ENCODE measurements at regions not wholly inside any gene's neighbourhood (a gene's known extent, or its start where the extent isn't known, plus 50 kb on each side); places are given as distances from the start of the nearest gene placed in this dataset.
"Not testable (repeated sequence)": the region's sequence is repeated elsewhere in the genome, so short reads cannot be mapped to it uniquely, and the experiment has no call there.

- no peak for DNase-seq
Measured at GRCh38 chr14:85333313-85333712, 196.6 kb upstream of the FLRT2 start.

GRCh38 chr14:85333841-85334240 lies 196.1 kb upstream of the FLRT2 start:
- no peak for DNase-seq

- no peak for DNase-seq
Measured at GRCh38 chr14:85334316-85334715, 195.6 kb upstream of the FLRT2 start.

GRCh38 chr14:85336257-85336656 lies 193.7 kb upstream of the FLRT2 start:
- DNase-seq: no peak

- DNase-seq: no peak
Measured at GRCh38 chr14:85336817-85337216, 193.1 kb upstream of the FLRT2 start.

DNA sequence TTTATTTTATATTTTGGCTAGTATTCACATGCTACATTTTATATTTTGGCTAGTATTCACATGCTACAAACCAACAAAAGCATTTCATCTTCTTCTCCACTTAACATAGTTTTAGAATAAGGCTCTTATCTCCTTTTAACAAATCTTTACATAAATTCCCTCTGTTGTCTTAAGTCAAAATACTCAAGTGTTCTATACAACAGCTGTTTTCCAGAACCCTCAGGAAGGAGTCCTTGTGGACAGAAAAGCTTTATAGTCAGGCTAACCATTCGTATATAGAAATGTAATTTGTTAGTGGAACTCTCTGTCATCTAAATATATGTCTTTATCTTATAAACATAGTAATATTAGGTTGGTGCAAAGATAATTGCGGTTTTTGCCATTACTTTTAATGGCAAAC lies 191.0 kb upstream of the FLRT2 start:
- no peak for DNase-seq

DNA sequence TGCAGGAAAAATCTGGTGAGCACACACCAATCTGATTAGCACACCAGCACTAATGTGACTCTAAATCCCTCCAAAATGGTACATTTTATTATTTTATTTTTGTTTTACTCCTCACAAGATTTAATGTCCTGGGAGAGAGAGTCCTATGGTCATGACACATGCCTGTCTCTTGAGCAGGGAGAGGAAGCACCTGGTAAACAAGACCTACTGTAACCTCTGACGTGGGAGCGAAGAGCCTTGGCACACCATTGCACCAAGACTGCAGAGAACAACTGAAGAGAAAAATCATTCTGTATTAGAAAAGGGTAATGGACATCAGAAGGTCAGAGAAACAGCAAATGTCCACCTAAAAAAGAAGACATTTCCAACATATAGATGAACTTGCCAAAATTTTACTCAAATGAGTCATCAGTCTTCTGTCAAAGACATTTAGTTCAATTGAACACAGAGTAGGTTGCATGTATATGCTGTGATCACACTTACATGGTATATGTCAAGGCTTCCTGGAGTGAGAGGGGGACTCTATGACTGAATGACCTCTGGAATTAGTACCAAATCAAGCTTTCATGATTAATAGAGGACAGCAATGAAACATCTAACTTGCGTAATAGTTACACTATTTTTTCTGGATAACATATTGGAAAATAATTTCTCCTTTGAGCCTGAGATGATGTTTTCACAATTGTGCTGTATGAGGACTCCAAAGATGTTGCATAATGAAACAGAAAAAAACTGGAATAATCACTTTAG lies 186.9 kb upstream of the FLRT2 start:
- DNase-seq: no peak

GRCh38 chr14:85344171-85344570 lies 185.8 kb upstream of the FLRT2 start:
- no peak for DNase-seq

- DNase-seq: no peak
Measured at GRCh38 chr14:85344847-85345570, 184.9 kb upstream of the FLRT2 start.

- no peak for DNase-seq
Measured at GRCh38 chr14:85350667-85351066, 179.3 kb upstream of the FLRT2 start.

GRCh38 chr14:85352588-85352987 lies 177.4 kb upstream of the FLRT2 start:
- DNase-seq: not testable (repeated sequence)

DNA sequence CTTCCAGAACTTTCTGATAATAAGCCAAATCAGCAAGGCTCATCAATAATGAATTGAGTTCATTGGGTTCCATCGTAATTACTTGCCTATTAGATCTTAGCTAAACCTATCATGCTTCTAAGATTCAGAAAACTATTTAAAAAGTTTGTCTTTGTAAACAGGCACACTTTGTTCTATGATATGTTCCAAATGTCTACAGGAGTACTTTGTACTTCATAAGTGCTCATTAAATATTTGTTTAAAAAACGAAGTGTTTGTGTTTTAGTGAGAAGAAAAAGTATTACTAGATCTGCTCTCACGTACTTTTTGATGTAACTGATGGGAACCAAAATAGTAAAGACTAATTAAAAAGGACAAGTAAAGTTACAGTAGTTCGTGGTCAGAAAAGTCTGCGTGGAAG lies 172.8 kb upstream of the FLRT2 start:
- DNase-seq: no peak

GRCh38 chr14:85358136-85358785 lies 171.7 kb upstream of the FLRT2 start:
- no peak for DNase-seq

- no peak for DNase-seq
Measured at GRCh38 chr14:85359505-85359904, 170.4 kb upstream of the FLRT2 start.

DNA sequence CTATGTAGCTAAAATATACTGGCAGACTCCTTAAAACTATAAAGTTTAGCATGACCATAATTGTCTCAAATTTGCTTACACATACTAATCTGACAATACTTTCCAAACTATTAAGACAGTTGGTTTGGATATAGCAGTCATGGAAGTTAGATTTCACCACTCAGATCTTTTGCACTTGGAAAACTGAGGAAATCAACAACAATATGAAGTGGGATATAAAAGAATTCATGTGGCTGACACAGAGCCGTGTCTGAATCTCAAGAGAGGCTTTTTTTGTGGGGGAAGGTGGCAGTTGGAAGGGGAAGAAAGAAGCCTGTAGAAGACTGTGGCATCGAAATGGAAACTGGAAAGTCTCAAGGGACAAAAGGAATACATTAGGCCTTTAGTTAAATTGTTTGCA lies 166.6 kb upstream of the FLRT2 start:
- no peak for DNase-seq

GRCh38 chr14:85366226-85366625 lies 163.7 kb upstream of the FLRT2 start:
- no peak for DNase-seq

DNA sequence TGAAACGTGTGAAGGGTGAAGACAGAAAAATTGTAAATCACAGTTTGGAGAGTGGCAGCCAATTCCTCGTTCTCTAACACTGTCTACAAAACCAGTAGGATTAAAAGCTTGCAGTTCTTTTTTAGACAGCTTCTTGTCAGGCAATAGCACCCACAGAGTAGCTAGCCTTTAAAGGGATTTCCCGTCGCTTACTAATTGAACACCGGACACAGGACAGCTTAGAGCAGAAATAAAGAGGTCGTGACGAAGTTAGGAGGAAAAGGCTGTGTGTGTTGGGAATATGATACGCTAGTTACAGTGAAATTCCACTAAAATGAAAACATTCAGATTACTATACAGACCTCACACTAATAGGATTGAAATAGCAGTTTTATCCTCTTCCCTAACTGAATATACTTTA lies 149.1 kb upstream of the FLRT2 start:
- no peak for DNase-seq

DNA sequence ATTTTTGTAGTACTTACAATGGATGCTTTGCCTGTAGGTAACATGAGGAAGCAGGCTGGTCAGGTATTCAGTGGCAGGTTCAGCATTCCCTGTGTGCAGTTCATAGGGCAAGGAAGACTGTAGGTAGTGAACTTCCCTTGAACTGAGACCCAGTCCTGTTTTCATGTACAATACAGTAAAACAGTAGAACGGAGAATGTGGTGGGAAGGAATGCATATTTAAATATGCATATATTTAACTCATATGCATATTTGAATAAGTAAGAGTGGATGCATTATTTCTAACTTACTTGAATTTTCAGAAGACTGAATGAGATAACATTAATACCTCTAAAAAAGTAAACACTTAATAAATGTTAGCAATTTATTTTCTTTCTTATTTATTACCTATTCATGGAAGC lies 147.6 kb upstream of the FLRT2 start:
- no peak for DNase-seq

DNA sequence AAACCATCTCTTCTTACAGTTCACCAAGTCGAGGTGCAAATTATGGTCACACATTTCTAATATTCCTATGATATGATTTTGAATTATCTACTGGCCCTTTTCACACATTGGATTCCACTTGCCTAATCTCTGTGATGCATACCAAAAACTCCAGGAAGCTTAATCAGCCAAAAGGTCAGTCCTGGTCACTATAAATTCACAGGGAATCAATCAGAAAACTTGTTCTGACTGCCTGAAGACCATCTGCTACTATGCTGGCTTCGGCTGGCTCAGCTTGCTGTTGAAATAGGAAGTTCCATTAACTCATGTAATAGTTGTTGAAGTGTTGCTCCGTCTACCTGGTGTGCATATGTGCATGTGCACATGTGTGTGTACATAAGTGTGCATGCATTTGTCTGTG lies 142.8 kb upstream of the FLRT2 start:
- no peak for DNase-seq

DNA sequence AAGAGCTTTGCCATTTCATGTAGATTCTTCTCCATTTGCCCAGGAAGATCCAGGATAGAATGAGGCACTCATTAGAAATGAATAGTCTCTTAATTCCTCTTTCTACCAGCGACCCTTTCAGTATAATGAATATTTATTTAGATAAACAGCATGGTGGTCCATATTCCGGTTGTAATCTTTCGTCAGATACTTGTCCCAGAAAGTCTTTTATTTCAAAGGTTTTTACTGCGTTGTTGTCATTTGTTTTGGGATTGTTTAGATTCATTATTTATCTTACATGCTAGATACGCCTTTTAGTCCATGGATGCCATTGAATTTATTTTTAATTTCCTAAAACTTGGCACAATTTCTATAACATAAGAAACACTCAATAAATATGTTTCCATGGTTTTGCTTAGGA lies 139.7 kb upstream of the FLRT2 start:
- no peak for DNase-seq

DNA sequence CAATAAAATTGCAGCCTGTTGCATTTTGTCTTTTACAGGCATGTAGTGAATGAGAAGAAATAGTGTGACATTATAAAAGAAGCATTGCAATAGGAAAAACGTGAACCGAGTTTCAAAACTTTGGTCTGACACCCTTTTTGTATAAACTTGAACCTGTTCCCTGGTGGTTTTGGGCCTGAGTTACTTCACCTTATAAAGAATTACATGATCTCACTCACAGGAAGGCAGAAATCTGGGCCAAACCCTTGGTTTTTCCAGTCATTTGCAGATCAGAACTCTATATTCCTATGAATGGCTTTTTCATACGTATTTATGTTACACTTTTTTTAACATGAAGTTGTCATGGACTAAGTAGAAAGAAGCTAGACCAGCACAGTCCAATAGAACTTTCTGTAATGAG lies 138.5 kb upstream of the FLRT2 start:
- no peak for DNase-seq

GRCh38 chr14:85391892-85392291 lies 138.1 kb upstream of the FLRT2 start:
- DNase-seq: no peak

DNA sequence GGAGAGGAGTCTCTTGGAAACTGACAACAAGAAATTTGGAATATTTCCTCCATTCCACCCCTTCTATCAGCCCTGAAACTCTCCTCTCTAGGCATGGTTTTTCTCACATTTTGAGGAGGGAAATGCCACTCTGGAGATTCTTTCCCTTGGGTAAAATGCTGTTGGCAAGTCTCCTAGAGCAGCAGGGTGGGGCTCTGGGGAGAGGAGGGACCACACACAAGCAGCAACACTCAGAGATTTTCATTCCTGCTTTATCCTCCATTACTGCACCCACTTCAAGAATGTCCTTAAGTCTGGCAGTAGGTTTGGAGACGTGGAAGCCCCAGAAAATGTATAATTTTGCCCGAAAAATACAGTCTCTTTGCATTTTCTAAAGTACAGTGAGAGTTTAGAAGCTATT lies 130.8 kb upstream of the FLRT2 start:
- no peak for DNase-seq

DNA sequence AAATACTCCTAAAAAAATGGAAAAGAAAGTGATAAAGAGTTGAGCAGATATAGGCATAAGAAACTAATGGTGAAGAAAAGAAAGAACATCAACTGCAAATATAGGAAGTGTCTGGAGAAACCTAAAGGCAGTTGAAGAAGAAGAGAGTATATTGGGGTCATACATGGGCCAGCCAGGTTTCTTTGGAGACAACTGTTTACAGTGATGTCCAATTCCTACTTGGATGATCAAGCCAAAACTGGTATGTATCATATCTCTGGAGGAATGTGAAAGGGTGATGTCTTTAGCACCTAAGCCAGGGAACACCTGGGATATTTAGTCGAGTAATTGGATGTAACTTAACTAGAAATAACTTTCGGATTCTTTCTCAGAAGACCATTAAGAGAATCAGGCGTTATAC lies 129.3 kb upstream of the FLRT2 start:
- DNase-seq: no peak

Data from activated CD4-positive, alpha-beta T cell treated with anti-CD3 and anti-CD28 coated beads for 4 hours (primary cell).